HK-2 (cell line): ENCODE measurements at regions not wholly inside any gene's neighbourhood (a gene's known extent, or its start where the extent isn't known, plus 50 kb on each side); places are given as distances from the start of the nearest gene placed in this dataset.
A peak's percentile ranks its signal among the peaks of the same experiment; 100 is the strongest.
"Not testable (repeated sequence)": the region's sequence is repeated elsewhere in the genome, so short reads cannot be mapped to it uniquely, and the experiment has no call there.

Experiments used
- DNase-seq: peaks from one replicate; pipeline ENCODE4 v3.0.0-alpha.2; 2018; ENCODE audit not compliant: unreplicated experiment

DNA sequence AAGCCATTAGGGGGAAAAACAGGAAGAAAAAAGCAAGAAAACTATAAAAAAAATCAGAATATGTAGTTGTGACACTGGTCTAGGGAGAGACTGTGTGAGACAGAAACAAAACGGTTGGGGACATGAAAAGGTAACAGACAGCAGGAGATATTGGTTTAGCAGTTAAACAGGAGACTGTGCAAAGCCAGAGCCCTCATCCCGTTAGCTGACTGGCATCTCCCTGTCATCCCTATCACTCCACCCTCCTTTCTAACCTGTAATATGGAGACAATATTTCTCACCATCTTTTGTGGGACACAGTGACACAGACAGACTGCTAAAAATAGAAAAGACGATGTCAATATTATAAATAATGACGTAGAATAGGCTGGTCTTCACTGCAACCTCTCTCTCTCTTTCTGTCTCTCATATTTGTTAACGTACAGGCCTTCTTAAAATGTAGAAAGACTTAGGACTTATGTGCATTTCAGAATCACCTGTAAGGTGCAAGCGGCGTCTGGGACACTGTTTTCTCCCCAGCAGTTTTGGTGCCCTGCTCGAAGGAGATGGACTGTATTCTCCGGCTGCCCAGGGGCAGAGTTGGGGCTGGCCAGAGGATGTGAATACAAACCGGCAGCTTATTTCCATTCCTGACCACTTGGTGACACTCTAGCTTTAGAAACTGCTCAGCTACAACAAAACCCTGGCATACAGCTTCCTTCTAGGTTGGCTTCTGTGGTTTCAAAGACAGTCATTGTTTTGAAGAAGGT is 190.6 kb downstream of the MAT2B start:
- peak; percentile 5 for DNase-seq

DNA sequence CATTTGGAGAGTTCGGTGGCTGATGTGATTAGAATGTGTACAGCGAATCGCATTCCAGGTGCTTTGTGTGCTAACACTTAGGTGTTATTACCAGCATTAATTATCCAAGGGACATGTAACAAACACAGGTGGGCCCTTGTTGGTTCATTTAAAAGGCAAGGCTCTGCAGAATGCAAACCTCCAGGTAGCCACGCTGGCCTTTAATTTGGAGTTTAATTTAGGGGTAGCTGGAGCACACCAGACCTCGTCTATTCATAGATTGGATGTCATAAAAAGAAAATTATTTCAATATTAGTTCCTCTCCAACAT is 191.1 kb downstream of the MAT2B start:
- no peak for DNase-seq

DNA sequence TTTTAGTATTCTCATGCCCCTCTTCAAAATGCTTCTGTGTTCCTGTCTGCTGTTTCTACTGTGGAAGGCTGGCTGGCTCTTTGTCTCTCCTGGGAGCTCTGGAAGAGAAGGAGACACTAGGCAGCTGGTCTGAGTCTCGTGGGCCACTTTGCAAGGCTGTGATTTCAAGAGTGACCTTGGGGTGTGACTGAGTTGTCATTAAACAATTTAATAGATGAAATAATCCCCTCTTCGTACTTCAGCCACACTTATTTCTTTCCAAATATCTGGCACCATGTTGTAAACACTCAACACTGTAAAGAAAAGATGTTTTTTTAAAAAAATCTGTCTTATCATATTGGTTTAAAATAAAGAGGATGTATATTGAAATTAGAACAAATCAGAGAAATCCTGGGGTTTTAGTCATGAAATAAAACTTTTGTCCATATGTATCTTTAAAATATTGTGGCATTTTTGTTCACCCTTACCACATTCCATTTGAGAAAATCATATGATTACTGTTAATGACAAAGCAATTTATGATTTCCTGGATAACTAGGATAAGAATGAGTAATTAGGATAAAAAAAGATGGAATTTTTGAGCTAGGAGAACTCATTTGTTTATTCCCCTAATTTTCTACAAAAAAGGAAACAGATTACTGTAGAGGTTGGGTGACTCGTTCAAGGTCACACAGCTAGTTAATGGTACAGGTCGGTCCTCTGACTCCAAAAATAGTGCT is 200.8 kb downstream of the MAT2B start:
- no peak for DNase-seq

DNA sequence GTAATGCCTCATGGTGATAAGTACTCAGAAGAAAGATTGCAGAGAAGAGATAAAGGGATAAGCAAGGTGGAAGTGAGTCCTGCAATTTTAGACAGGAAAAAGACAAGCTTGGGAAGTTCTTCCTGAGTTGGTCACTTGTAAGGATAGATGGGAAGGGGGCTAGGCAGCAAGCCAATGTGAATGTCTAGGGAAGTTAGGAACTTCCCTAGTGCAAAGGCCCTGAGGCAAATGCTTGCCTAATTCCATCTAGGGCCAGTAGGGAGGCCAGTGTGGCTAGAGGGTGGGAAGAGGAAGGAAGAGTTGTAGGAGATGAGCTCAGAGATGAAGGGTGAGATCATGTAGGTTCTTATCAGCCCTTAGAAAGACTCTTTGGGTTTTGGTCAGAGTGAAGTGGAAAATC is 206.6 kb downstream of the MAT2B start:
- DNase-seq = no peak

DNA sequence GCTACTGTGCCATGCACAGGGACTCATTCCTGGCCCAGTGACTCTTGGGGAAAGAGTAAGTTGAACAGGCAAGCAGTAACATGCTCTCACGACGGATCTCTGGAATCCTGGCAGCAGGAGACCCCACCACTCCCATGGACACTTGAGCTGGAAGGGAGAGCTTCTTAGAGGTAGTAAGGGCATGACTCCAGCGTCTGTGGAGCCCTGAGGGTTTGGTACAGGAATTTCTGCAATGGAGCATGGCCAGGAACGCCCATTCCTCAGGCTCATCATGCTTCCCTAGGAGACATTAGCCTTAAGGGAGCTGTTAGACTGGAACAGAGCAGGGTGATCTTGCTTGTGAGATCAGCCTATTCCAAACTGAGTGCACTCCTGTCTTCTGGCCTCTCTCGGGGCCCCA is 212.9 kb downstream of the MAT2B start:
- DNase-seq = no peak

DNA sequence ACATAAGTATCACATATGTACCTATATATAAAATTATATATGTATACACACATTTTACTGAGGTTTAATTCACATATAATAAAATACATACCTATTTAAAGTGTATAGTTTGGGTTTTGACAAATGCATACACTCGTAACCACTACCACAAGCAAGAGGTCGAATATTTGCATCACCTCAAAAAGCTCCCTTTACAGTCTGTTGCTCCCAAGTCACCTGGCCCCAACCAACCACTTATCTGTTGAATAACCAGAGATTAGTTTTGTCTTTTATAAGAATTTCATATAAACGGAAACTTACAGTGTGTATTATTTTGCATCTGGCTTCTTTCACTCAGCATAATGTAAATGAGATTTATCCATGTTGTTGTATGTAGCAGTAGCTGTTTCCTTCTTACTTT is 218.9 kb downstream of the MAT2B start:
- DNase-seq = no peak

DNA sequence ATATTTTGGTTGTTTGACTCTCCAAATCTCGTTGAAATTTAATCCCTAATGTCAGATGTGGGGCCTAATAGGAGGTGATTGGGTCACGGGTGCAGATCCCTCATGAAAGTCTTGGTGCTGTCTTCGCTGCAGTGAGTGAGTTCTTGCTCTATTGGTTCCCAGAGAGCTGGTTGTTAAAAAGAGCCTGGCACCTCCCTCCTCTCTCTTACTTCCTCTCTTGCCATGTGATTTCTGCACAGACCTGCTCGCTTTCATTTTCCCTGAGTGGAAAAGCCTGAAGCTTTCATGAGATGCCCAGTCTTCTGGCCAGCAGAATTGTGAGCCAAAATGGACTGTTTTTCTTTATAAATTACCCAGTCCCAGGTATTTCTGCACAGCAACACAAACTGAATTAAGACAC is 221.6 kb downstream of the MAT2B start:
- DNase-seq = no peak

DNA sequence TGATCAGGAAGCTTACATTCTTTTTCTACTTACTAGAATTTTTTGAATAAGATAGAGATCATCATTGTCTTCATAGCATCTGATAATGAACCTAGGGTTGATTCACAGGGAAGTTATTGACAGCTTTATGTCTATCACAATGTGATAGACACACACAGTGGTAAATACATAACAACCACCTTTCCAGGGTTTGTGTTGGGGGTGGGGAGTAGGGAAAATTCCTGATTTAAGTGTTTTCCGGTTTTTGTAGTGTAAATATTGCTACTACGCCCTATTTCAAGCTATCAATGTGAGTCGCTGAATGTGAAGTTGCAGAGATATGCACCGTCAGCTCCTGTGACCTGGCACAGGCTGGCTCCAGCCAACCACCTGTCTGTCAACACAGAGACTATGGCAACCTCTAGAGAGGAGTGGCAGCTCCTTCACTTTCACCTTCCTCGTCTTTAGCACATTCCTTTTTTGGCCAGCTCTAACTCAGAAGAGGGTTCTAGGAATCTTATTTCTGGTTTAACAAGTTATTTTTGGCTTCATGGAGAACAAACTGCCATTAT is 224.9 kb downstream of the MAT2B start:
- no peak for DNase-seq

DNA sequence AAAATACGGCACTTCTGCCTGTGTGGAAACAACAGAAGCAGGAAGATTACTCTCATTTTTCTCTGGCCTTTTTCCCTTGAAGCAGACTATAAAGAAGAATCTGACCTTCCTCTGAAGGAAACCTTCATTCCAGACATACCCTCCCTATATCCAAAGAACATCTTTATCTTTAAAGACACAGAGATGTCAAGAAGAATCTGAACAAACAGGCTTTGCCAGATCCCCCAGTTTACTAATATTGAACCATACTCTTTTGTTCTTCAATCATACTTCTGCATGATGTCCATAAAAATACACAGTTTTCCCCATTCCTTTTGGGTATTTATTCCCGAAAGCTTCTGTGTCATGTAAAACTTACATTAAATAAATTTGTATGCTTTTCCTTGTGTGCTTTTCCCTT is 225.8 kb downstream of the MAT2B start:
- DNase-seq = no peak

DNA sequence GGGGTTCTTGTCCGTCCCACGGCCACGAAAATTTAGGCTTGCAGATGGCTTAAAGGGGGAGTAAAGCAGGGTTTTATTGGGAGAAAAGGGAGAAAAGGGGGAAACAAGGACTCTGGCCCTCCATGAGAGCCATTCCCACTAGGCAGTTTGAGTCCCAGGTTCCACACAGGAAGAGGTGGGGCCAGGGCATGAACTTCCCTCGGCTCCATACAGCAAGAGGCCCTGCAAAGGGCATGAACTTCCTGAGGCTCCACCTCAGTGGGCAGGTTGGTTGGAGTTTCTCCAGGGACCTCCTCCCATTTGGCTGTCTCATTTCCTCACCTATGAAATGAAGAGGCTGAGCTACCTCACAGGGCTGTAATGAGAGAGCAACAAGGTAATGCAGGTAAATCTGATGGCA is 229.7 kb downstream of the MAT2B start:
- no peak for DNase-seq

DNA sequence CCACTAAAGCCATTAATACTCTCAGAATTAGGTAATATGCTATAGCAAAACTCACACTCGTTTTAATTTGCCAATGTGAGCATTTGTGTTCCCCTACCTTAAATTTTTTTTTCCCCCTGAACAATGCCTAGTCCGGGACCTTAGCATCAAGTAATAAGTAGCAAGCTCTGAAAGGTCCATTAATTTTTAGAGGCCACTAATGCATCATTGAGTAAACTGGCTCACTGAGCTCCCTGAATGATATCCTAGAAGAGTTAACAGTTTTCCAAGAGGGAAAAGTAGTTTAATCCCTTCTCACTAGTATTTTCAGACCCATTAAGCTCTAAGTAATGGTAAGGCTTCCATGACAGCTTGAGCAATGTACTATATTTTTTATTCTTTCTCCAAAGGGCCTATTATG is 242.2 kb downstream of the MAT2B start:
- no peak for DNase-seq

DNA sequence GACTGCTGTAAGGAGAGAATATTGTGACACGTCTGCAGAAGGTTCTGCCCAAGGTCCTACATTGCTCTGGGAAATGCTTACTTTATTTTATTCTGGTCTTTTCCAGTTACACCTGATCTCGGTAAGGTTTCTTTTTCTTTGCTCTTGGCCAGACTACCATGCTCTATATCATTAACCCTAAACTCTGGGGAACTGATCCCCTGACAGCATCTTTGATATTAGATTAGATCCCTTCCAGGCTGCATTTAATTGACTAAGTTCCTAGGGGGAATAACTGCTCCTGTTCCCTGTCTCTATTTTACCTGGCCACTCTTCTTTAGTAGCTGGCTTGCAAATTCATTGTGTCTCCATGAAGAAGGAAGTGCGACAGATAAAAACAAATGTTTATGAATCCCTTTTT is 243.5 kb downstream of the MAT2B start:
- no peak for DNase-seq

DNA sequence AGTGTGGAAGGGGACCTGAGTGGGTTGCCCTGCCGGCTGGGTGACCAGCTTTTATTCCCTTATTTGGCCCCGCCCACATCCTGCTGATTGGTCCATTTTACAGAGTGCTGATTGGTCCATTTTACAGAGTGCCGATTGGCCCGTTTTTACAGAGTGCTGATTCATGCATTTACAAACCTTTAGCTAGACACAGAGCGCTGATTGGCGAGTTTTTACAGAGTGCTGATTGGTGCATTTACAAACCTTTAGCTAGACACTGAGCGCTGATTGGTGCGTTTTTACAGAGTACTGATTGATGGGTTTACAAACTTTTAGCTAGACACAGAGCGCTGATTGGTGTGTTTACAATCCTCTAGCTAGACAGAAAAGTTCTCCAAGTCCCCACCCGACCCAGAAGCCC is 245.0 kb downstream of the MAT2B start:
- DNase-seq = not testable (repeated sequence)

DNA sequence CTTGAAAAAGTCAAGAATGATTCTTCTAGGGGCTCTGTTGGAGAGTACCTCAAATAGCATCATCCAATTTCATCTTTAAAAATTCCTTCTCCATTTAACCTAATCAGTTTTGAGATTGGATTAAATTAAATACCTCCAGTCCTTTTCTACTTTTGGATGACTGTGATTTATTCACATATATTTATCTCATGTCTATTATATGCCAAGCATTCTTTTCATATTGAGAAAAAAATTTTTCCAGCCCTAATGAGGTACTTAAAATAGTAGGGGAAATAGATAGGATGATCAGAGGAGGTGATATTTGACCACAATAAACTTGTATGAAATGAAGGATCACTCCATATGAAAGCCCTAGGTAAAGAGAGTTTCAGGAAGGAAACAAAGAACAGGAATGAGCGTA is 250.1 kb downstream of the MAT2B start:
- no peak for DNase-seq

DNA sequence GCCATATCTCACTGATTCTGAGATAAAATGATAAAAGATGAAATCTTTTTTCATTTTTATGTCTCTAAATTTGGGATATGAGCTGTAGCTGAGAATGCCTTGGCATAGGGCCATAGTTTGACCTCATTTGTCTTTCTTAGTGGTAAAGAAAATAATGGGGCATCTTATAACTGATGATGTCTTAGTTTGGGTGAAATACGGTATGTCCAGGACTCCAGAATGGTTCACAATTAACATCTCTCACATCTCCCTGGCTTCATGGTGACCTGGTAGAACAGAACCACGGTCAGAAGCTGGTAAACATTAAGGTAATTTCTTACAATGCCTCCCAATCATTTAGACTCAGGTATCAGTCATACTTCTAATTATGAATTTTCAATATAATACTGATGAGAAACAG is 250.8 kb downstream of the MAT2B start:
- DNase-seq = no peak

DNA sequence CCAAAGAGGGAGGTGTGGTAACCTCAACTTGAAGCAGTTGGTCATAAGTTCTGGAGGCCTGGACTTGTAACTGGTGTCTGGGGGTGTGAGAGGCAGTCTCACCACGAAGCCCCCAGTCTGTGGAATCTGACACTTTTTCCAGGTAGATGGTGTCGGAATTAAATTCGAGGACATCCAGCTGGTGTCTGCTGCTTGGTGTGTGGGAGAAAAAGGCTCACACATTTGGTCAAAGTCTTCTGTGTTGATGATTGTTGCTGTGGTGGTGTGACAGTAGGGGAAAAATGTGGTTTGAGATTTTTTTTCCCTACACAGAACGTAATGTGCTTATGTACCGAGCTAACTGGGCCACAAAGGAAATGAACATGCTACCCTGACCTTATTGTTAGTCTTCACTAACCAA is 251.9 kb downstream of the MAT2B start:
- no peak for DNase-seq

DNA sequence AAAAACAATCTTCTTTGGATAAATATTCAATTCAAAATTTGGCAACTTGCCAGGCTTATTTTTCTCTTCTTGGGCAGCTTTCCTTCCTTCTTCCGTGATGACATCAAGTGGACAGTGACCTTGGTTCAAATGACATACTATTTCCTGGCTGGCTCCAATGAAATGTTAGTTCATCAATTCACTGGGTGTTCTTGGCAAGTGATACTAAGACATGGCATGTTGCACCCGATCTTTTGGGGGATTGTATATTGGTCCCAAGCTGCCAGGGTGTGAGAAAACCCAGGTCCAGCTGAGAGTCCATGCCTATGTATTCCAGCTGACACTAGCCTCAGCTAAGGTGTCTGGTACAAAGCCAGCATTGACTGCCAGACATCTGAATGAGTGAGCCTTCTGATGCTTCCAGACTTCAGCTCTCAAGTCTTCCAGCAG is 252.9 kb downstream of the MAT2B start:
- DNase-seq = no peak

DNA sequence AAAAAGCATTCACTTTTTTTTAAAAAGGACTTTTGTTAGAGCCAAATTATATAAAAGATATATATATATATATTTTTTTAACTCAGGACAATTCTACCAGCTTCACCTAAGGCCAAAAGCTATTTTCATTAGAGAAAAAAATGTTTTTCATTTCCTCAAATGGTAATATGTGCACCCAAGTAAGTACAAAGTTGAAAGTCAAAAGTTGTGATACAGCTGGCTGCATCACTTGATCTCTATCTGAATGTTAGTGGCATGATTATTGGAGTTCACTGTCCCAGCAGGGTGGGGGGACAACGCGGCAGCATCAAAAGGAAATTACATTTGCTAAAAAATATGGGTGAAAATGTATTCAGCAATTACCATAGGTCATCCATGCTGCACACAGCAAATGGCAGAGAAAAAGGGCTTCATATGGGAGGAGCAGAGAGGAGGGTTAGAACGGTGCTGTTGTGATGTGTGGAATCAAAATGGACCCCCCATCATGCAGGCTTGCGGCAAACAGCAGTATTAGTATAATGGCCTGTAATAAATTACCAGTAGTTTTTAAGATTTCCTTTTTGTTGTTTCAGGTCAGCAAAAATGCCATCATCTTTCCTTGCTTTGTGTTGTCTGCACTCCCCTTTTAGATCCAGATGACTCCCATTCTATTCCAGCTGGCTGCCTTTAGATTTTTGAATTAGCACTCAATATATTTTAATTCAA is 253.7 kb downstream of the MAT2B start:
- no peak for DNase-seq

DNA sequence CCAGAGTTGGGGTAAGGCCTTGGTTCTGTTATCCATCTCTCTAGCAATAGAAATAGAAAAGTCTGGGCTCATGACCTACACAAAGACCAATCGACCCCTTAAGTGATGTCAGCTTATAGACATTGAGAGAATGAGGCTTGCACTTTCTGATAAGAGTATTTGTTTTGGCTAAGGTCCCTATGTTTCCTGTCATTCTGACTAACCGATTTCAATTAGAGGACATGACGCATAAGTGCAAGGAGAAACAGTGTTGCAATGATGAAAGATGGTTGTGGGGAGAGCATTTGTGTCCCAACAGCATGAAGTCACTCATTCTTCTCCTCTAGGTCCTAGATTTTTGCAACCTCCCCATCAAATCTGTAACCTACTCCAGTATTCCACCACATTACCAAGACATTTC is 255.1 kb downstream of the MAT2B start:
- no peak for DNase-seq

DNA sequence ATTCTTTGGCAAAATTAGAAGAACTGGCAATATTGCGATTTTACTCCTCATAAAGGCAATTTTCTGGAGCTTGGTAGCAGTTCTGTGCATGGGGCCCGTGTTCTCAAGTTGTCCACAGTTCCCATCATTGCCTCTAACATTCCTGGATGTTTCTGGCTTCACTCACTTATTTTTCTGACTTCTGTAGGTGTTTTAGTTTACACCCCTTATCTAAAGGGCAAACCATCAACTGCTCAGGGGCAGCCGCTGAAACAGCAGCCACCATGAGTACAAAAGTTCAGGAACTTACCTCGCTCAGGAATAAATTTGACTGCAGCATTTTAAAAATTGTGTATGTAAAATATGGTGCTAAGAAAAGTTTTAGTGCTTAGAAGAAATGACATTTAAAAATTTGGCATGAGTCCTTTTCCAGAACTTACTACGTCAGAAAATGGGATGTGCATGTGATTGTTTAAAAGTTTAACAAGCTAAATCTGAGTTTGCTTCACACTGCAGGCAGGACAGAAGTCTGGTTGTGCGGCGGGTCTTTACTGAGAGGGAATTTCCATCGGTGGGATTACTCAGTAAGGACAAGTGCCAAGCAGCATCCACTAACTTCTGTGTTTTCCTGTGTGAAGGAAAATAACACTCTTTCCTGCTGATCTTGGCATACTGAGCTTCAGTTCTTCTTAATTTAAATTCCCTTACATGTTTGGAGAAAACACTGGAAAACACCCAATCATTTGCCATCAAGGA is 261.7 kb downstream of the MAT2B start:
- no peak for DNase-seq

DNA sequence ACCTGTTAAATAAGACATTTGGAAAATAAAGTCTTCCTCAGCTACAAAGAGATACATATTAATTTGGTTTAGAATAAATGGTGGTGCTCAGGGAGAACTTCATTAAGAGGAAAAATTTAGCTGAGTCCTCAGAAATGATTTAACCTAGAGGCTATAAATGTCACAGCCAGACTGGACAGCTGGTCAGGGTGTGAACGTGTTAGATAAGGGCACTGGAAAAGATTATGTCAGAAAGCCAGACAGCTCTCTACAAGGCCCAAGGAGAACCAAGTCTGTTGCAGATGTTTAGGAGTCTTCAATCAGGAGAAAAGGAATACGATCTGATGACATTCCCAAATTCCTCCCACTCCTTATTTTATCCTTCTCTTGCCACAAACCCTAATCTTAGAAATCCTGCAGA is 265.2 kb downstream of the MAT2B start:
- no peak for DNase-seq

DNA sequence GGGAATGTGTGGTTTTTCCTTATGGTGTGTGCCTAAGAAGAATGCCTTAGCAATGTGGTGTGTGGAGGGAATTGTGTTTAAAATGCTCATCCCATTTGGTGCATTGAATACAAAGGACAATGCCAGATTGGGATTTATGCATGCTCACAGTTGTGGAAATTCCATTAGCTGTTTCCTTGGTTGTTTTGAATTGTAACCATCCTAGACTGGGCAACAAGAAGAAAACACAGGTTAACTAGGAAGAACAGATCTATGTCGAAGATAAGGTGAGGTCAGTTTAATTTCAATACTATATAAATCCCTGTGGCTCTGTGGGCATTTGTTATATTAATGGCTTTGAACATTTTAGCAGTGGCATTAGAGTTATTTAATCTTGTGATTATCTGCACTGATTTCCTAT is 266.8 kb downstream of the MAT2B start:
- DNase-seq = no peak
